HCT116 (cell line): ENCODE measurements at regions not wholly inside any gene's neighbourhood (a gene's known extent, or its start where the extent isn't known, plus 50 kb on each side); places are given as distances from the start of the nearest gene placed in this dataset.

ENCODE experiments used
- ATAC-seq: fragments of 200-7000 bp; cut with Tn5 transposase; 2 replicates; pipeline ENCODE4 v1.9.1; 2020; ENCODE audit warnings: mild to moderate bottlenecking, moderate library complexity
- BruUV-seq: library from RNA; stranded (reverse); fragments of 400-500 nt; replicated peaks from 2 replicates; lab custom pipeline; 2021; lab: Mats Ljungman, UMichigan
- CTCF ChIA-PET: fragments of 300-600 bp; sonication (Branson Sonifier 250); formaldehyde crosslinking; loops from one replicate; lab custom pipeline; 2021; ENCODE audit warnings: antibody characterized with exemption; lab: Charles Lee
- POLR2A ChIA-PET: fragments of 300-600, 350-600 bp; sonication (Branson Sonifier 250); formaldehyde crosslinking; loops from one replicate; lab custom pipeline; 2021; ENCODE audit warnings: antibody characterized with exemption; lab: Charles Lee
- RAD21 ChIA-PET, 2 experiments: fragments of 300-600 bp; sonication (Branson Sonifier 250); formaldehyde crosslinking; loops; one replicate each; lab custom pipeline; 2023; ENCODE audit warnings: low total read pairs in 2 of 2; ENCODE audit not compliant: uncharacterized antibody in 2 of 2, unreplicated experiment in 2 of 2, low non-redundant PET in 1 of 2; lab: Charles Lee
- DNase-seq: peaks from one replicate; pipeline ENCODE4 v3.0.0-alpha.2; 2010; ENCODE audit warnings: low read depth, low spot score
- H2AFZ ChIP-seq: fragments of 200-600 bp; shearing (Covaris generic), sonication (generic); 2 replicates; pipeline ENCODE4 v1.6.1; 2017; ENCODE audit warnings: low read depth, mixed run types, mixed read lengths, antibody characterized with exemption, low read length; ENCODE audit not compliant: poor library complexity, severe bottlenecking
- H3K27ac ChIP-seq: 2 replicates; pipeline ENCODE4 v1.5.1; 2012; ENCODE audit warnings: low read depth, low read length
- H3K27me3 ChIP-seq: fragments of 200-600 bp; sonication (generic); 2 replicates; pipeline ENCODE4 v1.6.1; 2016; ENCODE audit warnings: mixed run types, low read length, mixed read lengths; ENCODE audit not compliant: insufficient read depth
- H3K36me3 ChIP-seq, 2 experiments: fragments of 200-500 bp in 1 of 2; fragments of 200-600 bp in 1 of 2; sonication (Bioruptor generic) in 1 of 2; sonication (generic) in 1 of 2; 2 replicates each; pipeline versions ENCODE4 v1.5.1 to v1.6.1; 2014 to 2016; ENCODE audit warnings: low read length in 2 of 2, inconsistent platforms in 1 of 2, mixed read lengths in 1 of 2, mixed run types in 1 of 2; ENCODE audit not compliant: insufficient read depth in 2 of 2, control insufficient read depth in 1 of 2
- H3K4me1 ChIP-seq, 2 experiments: fragments of 200-600 bp in 1 of 2; sonication (generic) in 1 of 2; 2 replicates each; pipeline versions ENCODE4 v1.5.1 to v1.6.1; 2012 to 2017; ENCODE audit warnings: low read length in 2 of 2, inconsistent platforms in 1 of 2, mild to moderate bottlenecking in 1 of 2, mixed read lengths in 1 of 2, mixed run types in 1 of 2, moderate library complexity in 1 of 2; ENCODE audit not compliant: insufficient read depth in 2 of 2, control insufficient read depth in 1 of 2
- H3K4me2 ChIP-seq: fragments of 200-600 bp; sonication (generic); 2 replicates; pipeline ENCODE4 v1.6.1; 2017; ENCODE audit warnings: mixed run types, low read length, mixed read lengths
- H3K4me3 ChIP-seq, 2 experiments: fragments of 200-600 bp in 1 of 2; sonication (generic) in 1 of 2; replicated peaks in 1 of 2; 2 replicates each; pipeline ENCODE4 v1.5.1; 2011 to 2016; ENCODE audit warnings: low read length in 2 of 2, control low read depth in 1 of 2, low read depth in 1 of 2, mild to moderate bottlenecking in 1 of 2, mixed read lengths in 1 of 2, mixed run types in 1 of 2
- H3K79me2 ChIP-seq: fragments of 200-600 bp; sonication (generic); 2 replicates; pipeline ENCODE4 v1.6.1; 2017; ENCODE audit warnings: mild to moderate bottlenecking, mixed run types, low read length, moderate library complexity, mixed read lengths; ENCODE audit not compliant: insufficient read depth
- H3K9ac ChIP-seq: fragments of 200-600 bp; sonication (generic); 2 replicates; pipeline ENCODE4 v1.6.1; 2016; ENCODE audit warnings: low read length, mixed read lengths
- H3K9me2 ChIP-seq: fragments of 200-600 bp; sonication (generic), shearing (Covaris generic); 2 replicates; pipeline ENCODE4 v1.6.1; 2017; ENCODE audit warnings: mixed run types, mild to moderate bottlenecking, moderate library complexity; ENCODE audit not compliant: insufficient read depth
- H3K9me3 ChIP-seq, 2 experiments: fragments of 200-500 bp in 1 of 2; fragments of 200-600 bp in 1 of 2; sonication (Bioruptor generic) in 1 of 2; sonication (generic) in 1 of 2; 2 replicates each; pipeline ENCODE4 v1.6.1; 2014 to 2017; ENCODE audit warnings: low read length in 2 of 2, mixed read lengths in 2 of 2, inconsistent platforms in 1 of 2, low read depth in 1 of 2, mild to moderate bottlenecking in 1 of 2, mixed run types in 1 of 2, moderate library complexity in 1 of 2; ENCODE audit not compliant: control insufficient read depth in 1 of 2, insufficient read depth in 1 of 2
- H4K20me1 ChIP-seq: fragments of 200-600 bp; sonication (generic), shearing (Covaris generic); 2 replicates; pipeline ENCODE4 v1.6.1; 2017; ENCODE audit warnings: mixed run types, mild to moderate bottlenecking, moderate library complexity; ENCODE audit not compliant: insufficient read depth
- CEBPB ChIP-seq: IDR thresholded peaks from 2 replicates; pipeline ENCODE4 v1.6.1; 2012; ENCODE audit warnings: low read depth
- CTCF ChIP-seq, 3 experiments: fragments of 200-600 bp in 1 of 3; sonication (generic) in 1 of 3; IDR thresholded peaks in 2 of 3; conservative IDR thresholded peaks in 1 of 3; 2 replicates each; pipeline ENCODE4 v1.5.1; 2012 to 2017; ENCODE audit warnings: low read depth in 2 of 3, low read length in 2 of 3, antibody characterized with exemption in 1 of 3, borderline replicate concordance in 1 of 3, control low read depth in 1 of 3, mild to moderate bottlenecking in 1 of 3, mixed read lengths in 1 of 3, mixed run types in 1 of 3, moderate library complexity in 1 of 3; ENCODE audit not compliant: insufficient read depth in 1 of 3
- EGR1 ChIP-seq: IDR thresholded peaks from 2 replicates; pipeline ENCODE4 v1.6.1; 2012; ENCODE audit warnings: low read depth
- EZH2 ChIP-seq: fragments of 200-600 bp; sonication (generic); IDR thresholded peaks from 2 replicates; pipeline ENCODE4 v1.6.1; 2017; ENCODE audit warnings: antibody characterized with exemption, mixed run types
- EZH2phosphoT487 ChIP-seq: fragments of 200-600 bp; IDR thresholded peaks from 2 replicates; pipeline ENCODE4 v1.6.1; 2018; ENCODE audit warnings: antibody characterized with exemption, borderline replicate concordance
- FOSL1 ChIP-seq: IDR thresholded peaks from 2 replicates; pipeline ENCODE4 v1.6.1; 2012; ENCODE audit warnings: low read depth
- MAX ChIP-seq: IDR thresholded peaks from 2 replicates; pipeline ENCODE4 v1.6.1; 2012
- POLR2A ChIP-seq: IDR thresholded peaks from 2 replicates; pipeline ENCODE4 v1.7.0; 2011; ENCODE audit warnings: borderline replicate concordance; ENCODE audit not compliant: insufficient read depth, insufficient read length; ENCODE audit errors: extremely low read depth
- REST ChIP-seq: IDR thresholded peaks from 2 replicates; pipeline ENCODE4 v1.6.1; 2012; ENCODE audit warnings: low read depth
- ZBTB33 ChIP-seq: IDR thresholded peaks from 2 replicates; pipeline ENCODE4 v1.6.1; 2011; ENCODE audit warnings: mild to moderate bottlenecking, low read length, moderate library complexity; ENCODE audit not compliant: insufficient replicate concordance; ENCODE audit errors: extremely low read depth
- ZFX ChIP-seq: fragments of 450-650 bp; IDR thresholded peaks from 2 replicates; pipeline ENCODE4 v1.6.1; 2017
- ZNF274 ChIP-seq: fragments of 200-500 bp; sonication (Bioruptor generic); IDR thresholded peaks from 2 replicates; pipeline ENCODE4 v1.6.1; 2014; ENCODE audit warnings: mild to moderate bottlenecking, low read depth, low read length, inconsistent platforms
- intact Hi-C: fragments of 100-400 bp; cut with micrococcal nuclease; formaldehyde crosslinking; loops from 2 replicates; pipeline ENCODE4 v1.10.0; 2022

- no peaks in the 10 kb centered on the region for H4K20me1 ChIP-seq
- H3K27me3 ChIP-seq, result peaks cover 54% of the 10 kb centered on the region
- ATAC-seq (no peak; the same call in 1 of the 2 replicates), DNase-seq (no peak)
- ChIA-PET POLR2A (no interaction called here), CTCF (no interaction called here), RAD21 (no interaction called here)
- no peaks in the 10 kb centered on the region for H3K9me3 ChIP-seq
- no peaks in the 10 kb centered on the region for H3K4me1 ChIP-seq
- no peak for TF ChIP-seq MAX
- peak; percentile 65 for TF ChIP-seq REST
- H3K4me2 ChIP-seq, result no peak overlapping the region
- no peak overlapping the region for H3K9ac ChIP-seq
- intact Hi-C loops, result no loop called here
- H2AFZ ChIP-seq, result no peak overlapping the region
- no peaks in the 10 kb centered on the region for H3K36me3 ChIP-seq
- no peak overlapping the region for H3K4me3 ChIP-seq
- BruUV-seq, result no TSS peak
- no peaks in the 10 kb centered on the region for H3K9me2 ChIP-seq
- no peak overlapping the region for H3K27ac ChIP-seq
- no peaks in the 10 kb centered on the region for H3K79me2 ChIP-seq
These were observed 86.0 kb upstream of the TWIST2 start for GRCh38 chr2:238761868-238762267.

- H3K27me3 ChIP-seq, result peaks cover 58% of the 10 kb centered on the region
- intact Hi-C loops, result no loop called here
- H3K27ac ChIP-seq, result no peak overlapping the region
- RAD21 ChIA-PET, result no interaction called here
- no peak overlapping the region for H3K4me3 ChIP-seq
- CTCF ChIA-PET, result no interaction called here
- peaks cover 0 to 3% of the 10 kb centered on the region in 2 experiments; a peak in 2 of 4 replicates for H3K9me3 ChIP-seq
- H3K9me2 ChIP-seq, result no peaks in the 10 kb centered on the region
- H3K36me3 ChIP-seq, result no peaks in the 10 kb centered on the region
- DNase-seq, result no peak
- BruUV-seq, result no TSS peak
- no peak overlapping the region for H3K4me2 ChIP-seq
- no peak overlapping the region for H2AFZ ChIP-seq
- H3K4me1 ChIP-seq, result no peaks in the 10 kb centered on the region
- H3K79me2 ChIP-seq, result no peaks in the 10 kb centered on the region
- H3K9ac ChIP-seq, result no peak overlapping the region
- H4K20me1 ChIP-seq, result no peaks in the 10 kb centered on the region
- POLR2A ChIA-PET, result no interaction called here
- no peak for ATAC-seq
- no peak for TF ChIP-seq MAX
- no peak for TF ChIP-seq CEBPB
- TF ChIP-seq ZBTB33, result no peak
- no peak for TF ChIP-seq ZNF274
- TF ChIP-seq EZH2phosphoT487, result no peak
- TF ChIP-seq EZH2, result no peak
- TF ChIP-seq POLR2A, result no peak
- no peak for TF ChIP-seq ZFX
- TF ChIP-seq FOSL1, result no peak
- TF ChIP-seq EGR1, result no peak
- no peak for TF ChIP-seq CTCF (IDR thresholded peaks at IDR 0.05 in 2 of 3, conservative IDR thresholded peaks at IDR 0.05 in 1 of 3; ENCODE audit: borderline replicate concordance in 1 of 3, insufficient read depth in 1 of 3, low read depth in 2 of 3, low read length in 2 of 3)
These were observed 84.4 kb upstream of the TWIST2 start for GRCh38 chr2:238763471-238763995.
